SK-N-SH (cell line): ENCODE measurements at regions not wholly inside any gene's neighbourhood (a gene's known extent, or its start where the extent isn't known, plus 50 kb on each side); places are given as distances from the start of the nearest gene placed in this dataset.

Source experiments
- ELF1 ChIP-seq: IDR thresholded peaks from 2 replicates; pipeline ENCODE4 v1.4.0; 2012
- EP300 ChIP-seq, 2 experiments: IDR thresholded peaks; 2 replicates each; pipeline versions ENCODE4 v1.4.0 to v1.6.1; 2012; ENCODE audit warnings: borderline replicate concordance in 1 of 2, low read depth in 1 of 2, low read length in 1 of 2
- EZH2phosphoT487 ChIP-seq: fragments of 200-600 bp; sonication (generic); IDR thresholded peaks from 2 replicates; pipeline ENCODE4 v1.6.1; 2017; ENCODE audit warnings: low read depth, mixed run types, mild to moderate bottlenecking, antibody characterized with exemption, moderate library complexity, borderline replicate concordance
- RXRA ChIP-seq: IDR thresholded peaks from 2 replicates; pipeline ENCODE4 v1.4.0; 2012; ENCODE audit warnings: low read depth, mild to moderate bottlenecking, borderline replicate concordance
- TF ChIP-seq, protein P1 (sequence below): fragments of 200-600 bp; sonication (generic); IDR thresholded peaks from 2 replicates; pipeline ENCODE4 v1.6.1; 2017; ENCODE audit warnings: antibody characterized with exemption, mild to moderate bottlenecking, moderate library complexity
- TF ChIP-seq, protein P2 (sequence below): fragments of 150-350 bp; IDR thresholded peaks from 2 replicates; pipeline ENCODE4 v1.6.1; 2016; ENCODE audit warnings: mild to moderate bottlenecking, low read depth, low read length

DNA sequence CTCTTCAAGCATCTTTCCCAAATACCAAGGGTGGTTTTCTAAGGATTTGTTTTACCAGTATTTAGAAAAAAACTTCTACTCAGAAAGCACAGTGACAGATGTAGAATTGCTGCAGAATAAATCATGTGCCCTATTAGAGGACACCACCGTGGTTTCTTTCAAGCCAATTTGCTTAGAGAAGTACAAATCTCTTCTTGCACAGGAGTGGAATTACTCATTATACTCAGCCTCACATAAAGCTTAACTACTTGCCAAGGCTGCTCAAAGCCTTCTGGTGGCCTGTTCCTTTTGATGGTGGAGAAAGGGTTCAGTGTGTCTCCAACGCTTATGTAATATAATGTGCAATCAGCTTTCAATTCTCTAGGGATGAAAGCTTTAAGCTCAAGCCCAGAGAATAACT lies 66.5 kb upstream of the CTNNA2 start:
- TF ChIP-seq, protein P1, sequence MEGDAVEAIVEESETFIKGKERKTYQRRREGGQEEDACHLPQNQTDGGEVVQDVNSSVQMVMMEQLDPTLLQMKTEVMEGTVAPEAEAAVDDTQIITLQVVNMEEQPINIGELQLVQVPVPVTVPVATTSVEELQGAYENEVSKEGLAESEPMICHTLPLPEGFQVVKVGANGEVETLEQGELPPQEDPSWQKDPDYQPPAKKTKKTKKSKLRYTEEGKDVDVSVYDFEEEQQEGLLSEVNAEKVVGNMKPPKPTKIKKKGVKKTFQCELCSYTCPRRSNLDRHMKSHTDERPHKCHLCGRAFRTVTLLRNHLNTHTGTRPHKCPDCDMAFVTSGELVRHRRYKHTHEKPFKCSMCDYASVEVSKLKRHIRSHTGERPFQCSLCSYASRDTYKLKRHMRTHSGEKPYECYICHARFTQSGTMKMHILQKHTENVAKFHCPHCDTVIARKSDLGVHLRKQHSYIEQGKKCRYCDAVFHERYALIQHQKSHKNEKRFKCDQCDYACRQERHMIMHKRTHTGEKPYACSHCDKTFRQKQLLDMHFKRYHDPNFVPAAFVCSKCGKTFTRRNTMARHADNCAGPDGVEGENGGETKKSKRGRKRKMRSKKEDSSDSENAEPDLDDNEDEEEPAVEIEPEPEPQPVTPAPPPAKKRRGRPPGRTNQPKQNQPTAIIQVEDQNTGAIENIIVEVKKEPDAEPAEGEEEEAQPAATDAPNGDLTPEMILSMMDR, result no peak
- TF ChIP-seq, protein P2, sequence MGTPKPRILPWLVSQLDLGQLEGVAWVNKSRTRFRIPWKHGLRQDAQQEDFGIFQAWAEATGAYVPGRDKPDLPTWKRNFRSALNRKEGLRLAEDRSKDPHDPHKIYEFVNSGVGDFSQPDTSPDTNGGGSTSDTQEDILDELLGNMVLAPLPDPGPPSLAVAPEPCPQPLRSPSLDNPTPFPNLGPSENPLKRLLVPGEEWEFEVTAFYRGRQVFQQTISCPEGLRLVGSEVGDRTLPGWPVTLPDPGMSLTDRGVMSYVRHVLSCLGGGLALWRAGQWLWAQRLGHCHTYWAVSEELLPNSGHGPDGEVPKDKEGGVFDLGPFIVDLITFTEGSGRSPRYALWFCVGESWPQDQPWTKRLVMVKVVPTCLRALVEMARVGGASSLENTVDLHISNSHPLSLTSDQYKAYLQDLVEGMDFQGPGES, result no peak
- TF ChIP-seq EZH2phosphoT487, result no peak
- TF ChIP-seq RXRA, result no peak
- no peak for TF ChIP-seq EP300 (IDR thresholded peaks at IDR 0.05; ENCODE audit: borderline replicate concordance in 1 of 2, low read depth in 1 of 2, low read length in 1 of 2)
- no peak for TF ChIP-seq ELF1
